HepG2 (cell line): ENCODE measurements at regions not wholly inside any gene's neighbourhood (a gene's known extent, or its start where the extent isn't known, plus 50 kb on each side); places are given as distances from the start of the nearest gene placed in this dataset.

Experiments used
- FOXA3 ChIP-seq: IDR thresholded peaks from 2 replicates; pipeline ENCODE4 v1.6.1; 2016; ENCODE audit warnings: missing genetic modification reagents, missing compliant biosample characterization
- HOXA9 ChIP-seq: sonication (generic); formaldehyde crosslinking; IDR thresholded peaks from 2 replicates; pipeline ENCODE4 v1.8.1; 2022; ENCODE audit warnings: missing genetic modification reagents, mild to moderate bottlenecking, moderate library complexity, borderline replicate concordance
- NR2F1 ChIP-seq, 2 experiments: fragments of 450-650 bp in 1 of 2; formaldehyde crosslinking in 1 of 2; IDR thresholded peaks; 2 replicates each; pipeline versions ENCODE4 v1.5.0 to v1.6.1; 2016 to 2020; ENCODE audit warnings: mild to moderate bottlenecking in 1 of 2, missing compliant biosample characterization in 1 of 2, missing genetic modification reagents in 1 of 2, moderate library complexity in 1 of 2
- ZNF75D ChIP-seq: sonication (generic); formaldehyde crosslinking; IDR thresholded peaks from 2 replicates; pipeline ENCODE4 v1.8.1; 2023; ENCODE audit warnings: missing genetic modification reagents, mild to moderate bottlenecking, borderline replicate concordance
- TF ChIP-seq, protein P1 (sequence below): sonication (generic); formaldehyde crosslinking; IDR thresholded peaks from 2 replicates; pipeline ENCODE4 v1.5.1; 2020; ENCODE audit warnings: mild to moderate bottlenecking, missing genetic modification reagents
- TF ChIP-seq, protein P2 (sequence below): sonication (generic); formaldehyde crosslinking; IDR thresholded peaks from 2 replicates; pipeline ENCODE4 v1.4.0; 2020; ENCODE audit warnings: missing genetic modification reagents
- TF ChIP-seq, protein P3 (sequence below): sonication (generic); formaldehyde crosslinking; IDR thresholded peaks from 2 replicates; pipeline ENCODE4 v1.5.0; 2020; ENCODE audit warnings: missing genetic modification reagents

DNA sequence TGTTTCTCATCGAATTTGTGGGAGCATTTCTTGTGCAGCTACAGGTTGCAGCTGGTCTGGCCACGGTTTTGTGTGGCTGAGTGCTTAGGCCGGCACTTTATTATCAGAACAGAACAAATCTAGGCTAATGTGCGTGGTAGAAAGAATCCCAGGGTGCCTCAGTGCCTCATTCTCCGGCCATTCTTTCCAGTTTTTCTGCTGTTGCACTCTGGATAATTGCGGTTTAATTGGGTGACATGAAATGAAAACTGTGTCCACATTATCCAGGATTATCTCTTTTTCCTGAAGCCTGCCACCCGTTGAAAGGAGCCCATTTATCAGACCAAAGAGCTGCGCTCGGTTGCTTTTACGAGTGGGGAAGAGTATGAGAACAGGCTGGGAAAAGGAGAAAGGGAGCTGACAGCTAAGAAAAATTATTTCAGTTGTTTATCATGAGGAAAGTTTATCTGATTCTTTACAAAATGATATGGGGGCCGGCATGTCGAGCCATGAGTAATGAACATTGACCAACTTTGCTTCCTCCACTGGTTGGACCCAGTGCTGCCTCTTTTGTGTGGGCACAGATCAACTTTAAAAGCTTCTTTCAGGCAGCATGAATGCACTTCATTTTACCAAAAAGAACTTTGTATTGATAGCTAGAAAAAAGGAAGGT is 117.0 kb upstream of the SOX21 start (continued):
- TF ChIP-seq, protein P1, sequence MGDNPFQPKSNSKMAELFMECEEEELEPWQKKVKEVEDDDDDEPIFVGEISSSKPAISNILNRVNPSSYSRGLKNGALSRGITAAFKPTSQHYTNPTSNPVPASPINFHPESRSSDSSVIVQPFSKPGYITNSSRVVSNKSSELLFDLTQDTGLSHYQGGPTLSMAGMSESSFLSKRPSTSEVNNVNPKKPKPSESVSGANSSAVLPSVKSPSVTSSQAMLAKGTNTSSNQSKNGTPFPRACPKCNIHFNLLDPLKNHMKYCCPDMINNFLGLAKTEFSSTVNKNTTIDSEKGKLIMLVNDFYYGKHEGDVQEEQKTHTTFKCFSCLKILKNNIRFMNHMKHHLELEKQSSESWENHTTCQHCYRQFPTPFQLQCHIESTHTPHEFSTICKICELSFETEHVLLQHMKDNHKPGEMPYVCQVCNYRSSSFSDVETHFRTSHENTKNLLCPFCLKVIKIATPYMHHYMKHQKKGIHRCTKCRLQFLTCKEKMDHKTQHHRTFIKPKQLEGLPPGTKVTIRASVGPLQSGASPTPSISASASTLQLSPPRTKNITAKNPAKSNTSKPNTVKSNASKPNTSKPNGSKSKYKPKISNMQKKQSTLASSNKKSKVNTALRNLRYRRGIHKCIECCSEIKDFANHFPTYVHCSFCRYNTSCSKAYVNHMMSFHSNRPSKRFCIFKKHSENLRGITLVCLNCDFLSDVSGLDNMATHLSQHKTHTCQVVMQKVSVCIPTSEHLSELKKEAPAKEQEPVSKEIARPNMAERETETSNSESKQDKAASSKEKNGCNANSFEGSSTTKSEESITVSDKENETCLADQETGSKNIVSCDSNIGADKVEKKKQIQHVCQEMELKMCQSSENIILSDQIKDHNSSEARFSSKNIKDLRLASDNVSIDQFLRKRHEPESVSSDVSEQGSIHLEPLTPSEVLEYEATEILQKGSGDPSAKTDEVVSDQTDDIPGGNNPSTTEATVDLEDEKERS (CRISPR knock-in tag): no peak
- TF ChIP-seq HOXA9 (CRISPR knock-in tag): no peak
- TF ChIP-seq, protein P2, sequence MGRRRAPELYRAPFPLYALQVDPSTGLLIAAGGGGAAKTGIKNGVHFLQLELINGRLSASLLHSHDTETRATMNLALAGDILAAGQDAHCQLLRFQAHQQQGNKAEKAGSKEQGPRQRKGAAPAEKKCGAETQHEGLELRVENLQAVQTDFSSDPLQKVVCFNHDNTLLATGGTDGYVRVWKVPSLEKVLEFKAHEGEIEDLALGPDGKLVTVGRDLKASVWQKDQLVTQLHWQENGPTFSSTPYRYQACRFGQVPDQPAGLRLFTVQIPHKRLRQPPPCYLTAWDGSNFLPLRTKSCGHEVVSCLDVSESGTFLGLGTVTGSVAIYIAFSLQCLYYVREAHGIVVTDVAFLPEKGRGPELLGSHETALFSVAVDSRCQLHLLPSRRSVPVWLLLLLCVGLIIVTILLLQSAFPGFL (CRISPR knock-in tag): no peak
- TF ChIP-seq, protein P3, sequence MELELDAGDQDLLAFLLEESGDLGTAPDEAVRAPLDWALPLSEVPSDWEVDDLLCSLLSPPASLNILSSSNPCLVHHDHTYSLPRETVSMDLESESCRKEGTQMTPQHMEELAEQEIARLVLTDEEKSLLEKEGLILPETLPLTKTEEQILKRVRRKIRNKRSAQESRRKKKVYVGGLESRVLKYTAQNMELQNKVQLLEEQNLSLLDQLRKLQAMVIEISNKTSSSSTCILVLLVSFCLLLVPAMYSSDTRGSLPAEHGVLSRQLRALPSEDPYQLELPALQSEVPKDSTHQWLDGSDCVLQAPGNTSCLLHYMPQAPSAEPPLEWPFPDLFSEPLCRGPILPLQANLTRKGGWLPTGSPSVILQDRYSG (CRISPR knock-in tag): no peak
- no peak for TF ChIP-seq NR2F1 (CRISPR knock-in tag; IDR thresholded peaks at IDR 0.05)
- TF ChIP-seq ZNF75D (CRISPR knock-in tag): no peak
- TF ChIP-seq FOXA3 (CRISPR knock-in tag): no peak
